ENCODE measurements at regions not wholly inside any gene's neighbourhood (a gene's known extent, or its start where the extent isn't known, plus 50 kb on each side); places are given as distances from the start of the nearest gene placed in this dataset.

DNA sequence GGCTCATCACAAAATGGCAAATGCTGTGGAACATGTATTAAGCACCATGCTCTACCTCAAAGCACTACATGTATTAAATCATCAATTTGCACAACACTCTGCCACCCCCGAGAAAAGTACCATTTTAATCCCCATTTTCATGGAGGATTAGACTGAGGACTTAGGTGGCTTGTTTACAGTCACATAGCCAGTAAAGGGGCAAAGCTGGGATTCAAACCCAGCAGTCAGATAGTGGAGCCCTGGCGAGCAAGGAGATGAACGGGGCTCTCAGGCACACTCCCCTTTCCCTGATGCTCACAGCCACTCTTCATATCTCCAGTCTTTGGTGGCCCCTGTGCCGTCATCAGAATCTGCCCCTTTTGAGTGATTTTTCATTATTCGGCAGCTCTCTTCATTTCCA lies 262.9 kb downstream of the DIRAS2 start:
- Histone ChIP-seq H3K4me3 (replicated peaks in 1 of 2; ENCODE audit: low read depth in 1 of 2, low read length in 2 of 2) (no peak overlapping the region), H3K4me2 (ENCODE audit: low read length) (no peak overlapping the region), H4K20me1 (ENCODE audit: insufficient read depth) (no peaks in the 10 kb centered on the region), H3K27ac (ENCODE audit: low read depth, low read length) (no peak overlapping the region), H3K27me3 (ENCODE audit: insufficient read depth, low read length) (peaks cover 39% of the 10 kb centered on the region), H3K4me1 (ENCODE audit: control insufficient read depth in 1 of 2, insufficient read depth in 2 of 2, low read length in 2 of 2) (no peaks in the 10 kb centered on the region), H3K9me2 (ENCODE audit: insufficient read depth) (no peaks in the 10 kb centered on the region), H3K36me3 (ENCODE audit: control insufficient read depth in 1 of 2, insufficient read depth in 2 of 2, low read length in 2 of 2) (no peaks in the 10 kb centered on the region), H3K9ac (ENCODE audit: low read length) (no peak overlapping the region), H3K9me3 (ENCODE audit: control insufficient read depth in 1 of 2, insufficient read depth in 1 of 2, low read depth in 1 of 2, low read length in 2 of 2) (no peaks in the 10 kb centered on the region), H2AFZ (ENCODE audit: low read depth, low read length, poor library complexity, severe bottlenecking) (no peak overlapping the region), H3K79me2 (ENCODE audit: insufficient read depth, low read length) (no peaks in the 10 kb centered on the region)
- CTCF ChIA-PET, result no interaction called here
- BruUV-seq (replicated peaks), result no TSS peak
- ATAC-seq, result no peak
- RAD21 ChIA-PET (ENCODE audit: low non-redundant PET in 1 of 2, low total read pairs in 2 of 2, uncharacterized antibody in 2 of 2, unreplicated experiment in 2 of 2), result no interaction called here
- intact Hi-C loops (cut with micrococcal nuclease), result no loop called here
- no peak for DNase-seq (ENCODE audit: low read depth, low spot score)
- TF ChIP-seq REST (IDR thresholded peaks at IDR 0.05; ENCODE audit: low read depth) (no peak), ZBTB33 (IDR thresholded peaks at IDR 0.05; ENCODE audit: extremely low read depth, insufficient replicate concordance, low read length) (no peak), YY1 (IDR thresholded peaks at IDR 0.05; ENCODE audit: extremely low read depth, insufficient replicate concordance, low read depth, low read length) (no peak), ELF1 (IDR thresholded peaks at IDR 0.05; ENCODE audit: borderline replicate concordance, low read depth) (no peak)
- POLR2A ChIA-PET, result no interaction called here
